ENCODE measurements at regions not wholly inside any gene's neighbourhood (a gene's known extent, or its start where the extent isn't known, plus 50 kb on each side); places are given as distances from the start of the nearest gene placed in this dataset.

DNA sequence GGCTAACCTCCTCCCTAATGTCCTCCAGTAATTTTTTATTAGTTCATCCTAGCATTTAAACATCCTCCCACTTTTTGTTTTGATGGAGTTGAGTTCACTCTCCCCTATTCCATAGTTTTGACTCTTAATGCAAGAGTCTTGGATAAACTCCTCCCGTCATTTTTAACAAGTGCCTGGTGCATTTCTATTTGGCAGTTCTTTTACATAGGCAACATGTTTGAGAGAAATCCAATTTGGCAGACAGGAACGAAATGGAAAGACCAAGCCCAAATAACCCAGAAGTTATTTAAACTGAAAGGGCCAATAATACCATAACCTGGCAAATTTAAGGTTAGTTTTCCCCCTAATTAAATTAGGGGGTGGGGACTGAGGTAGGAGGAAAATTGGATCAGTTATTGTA is 291.5 kb upstream of the MANEA start:
- TF ChIP-seq, protein P1, sequence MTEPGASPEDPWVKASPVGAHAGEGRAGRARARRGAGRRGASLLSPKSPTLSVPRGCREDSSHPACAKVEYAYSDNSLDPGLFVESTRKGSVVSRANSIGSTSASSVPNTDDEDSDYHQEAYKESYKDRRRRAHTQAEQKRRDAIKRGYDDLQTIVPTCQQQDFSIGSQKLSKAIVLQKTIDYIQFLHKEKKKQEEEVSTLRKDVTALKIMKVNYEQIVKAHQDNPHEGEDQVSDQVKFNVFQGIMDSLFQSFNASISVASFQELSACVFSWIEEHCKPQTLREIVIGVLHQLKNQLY (CRISPR knock-in tag; IDR thresholded peaks at IDR 0.05), result no peak
- TF ChIP-seq, protein P2, sequence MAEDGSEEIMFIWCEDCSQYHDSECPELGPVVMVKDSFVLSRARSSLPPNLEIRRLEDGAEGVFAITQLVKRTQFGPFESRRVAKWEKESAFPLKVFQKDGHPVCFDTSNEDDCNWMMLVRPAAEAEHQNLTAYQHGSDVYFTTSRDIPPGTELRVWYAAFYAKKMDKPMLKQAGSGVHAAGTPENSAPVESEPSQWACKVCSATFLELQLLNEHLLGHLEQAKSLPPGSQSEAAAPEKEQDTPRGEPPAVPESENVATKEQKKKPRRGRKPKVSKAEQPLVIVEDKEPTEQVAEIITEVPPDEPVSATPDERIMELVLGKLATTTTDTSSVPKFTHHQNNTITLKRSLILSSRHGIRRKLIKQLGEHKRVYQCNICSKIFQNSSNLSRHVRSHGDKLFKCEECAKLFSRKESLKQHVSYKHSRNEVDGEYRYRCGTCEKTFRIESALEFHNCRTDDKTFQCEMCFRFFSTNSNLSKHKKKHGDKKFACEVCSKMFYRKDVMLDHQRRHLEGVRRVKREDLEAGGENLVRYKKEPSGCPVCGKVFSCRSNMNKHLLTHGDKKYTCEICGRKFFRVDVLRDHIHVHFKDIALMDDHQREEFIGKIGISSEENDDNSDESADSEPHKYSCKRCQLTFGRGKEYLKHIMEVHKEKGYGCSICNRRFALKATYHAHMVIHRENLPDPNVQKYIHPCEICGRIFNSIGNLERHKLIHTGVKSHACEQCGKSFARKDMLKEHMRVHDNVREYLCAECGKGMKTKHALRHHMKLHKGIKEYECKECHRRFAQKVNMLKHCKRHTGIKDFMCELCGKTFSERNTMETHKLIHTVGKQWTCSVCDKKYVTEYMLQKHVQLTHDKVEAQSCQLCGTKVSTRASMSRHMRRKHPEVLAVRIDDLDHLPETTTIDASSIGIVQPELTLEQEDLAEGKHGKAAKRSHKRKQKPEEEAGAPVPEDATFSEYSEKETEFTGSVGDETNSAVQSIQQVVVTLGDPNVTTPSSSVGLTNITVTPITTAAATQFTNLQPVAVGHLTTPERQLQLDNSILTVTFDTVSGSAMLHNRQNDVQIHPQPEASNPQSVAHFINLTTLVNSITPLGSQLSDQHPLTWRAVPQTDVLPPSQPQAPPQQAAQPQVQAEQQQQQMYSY (CRISPR knock-in tag; IDR thresholded peaks at IDR 0.05), result no peak
- TF ChIP-seq ZBTB21 (CRISPR knock-in tag; IDR thresholded peaks at IDR 0.05; ENCODE audit: borderline replicate concordance), result no peak
- TF ChIP-seq, protein P3, sequence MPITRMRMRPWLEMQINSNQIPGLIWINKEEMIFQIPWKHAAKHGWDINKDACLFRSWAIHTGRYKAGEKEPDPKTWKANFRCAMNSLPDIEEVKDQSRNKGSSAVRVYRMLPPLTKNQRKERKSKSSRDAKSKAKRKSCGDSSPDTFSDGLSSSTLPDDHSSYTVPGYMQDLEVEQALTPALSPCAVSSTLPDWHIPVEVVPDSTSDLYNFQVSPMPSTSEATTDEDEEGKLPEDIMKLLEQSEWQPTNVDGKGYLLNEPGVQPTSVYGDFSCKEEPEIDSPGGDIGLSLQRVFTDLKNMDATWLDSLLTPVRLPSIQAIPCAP (CRISPR knock-in tag; IDR thresholded peaks at IDR 0.05), result no peak
- TF ChIP-seq ESRRA (CRISPR knock-in tag; IDR thresholded peaks at IDR 0.05; ENCODE audit: borderline replicate concordance), result no peak
- no peak for TF ChIP-seq GABPB1 (CRISPR knock-in tag; IDR thresholded peaks at IDR 0.05)
- TF ChIP-seq, protein P4, sequence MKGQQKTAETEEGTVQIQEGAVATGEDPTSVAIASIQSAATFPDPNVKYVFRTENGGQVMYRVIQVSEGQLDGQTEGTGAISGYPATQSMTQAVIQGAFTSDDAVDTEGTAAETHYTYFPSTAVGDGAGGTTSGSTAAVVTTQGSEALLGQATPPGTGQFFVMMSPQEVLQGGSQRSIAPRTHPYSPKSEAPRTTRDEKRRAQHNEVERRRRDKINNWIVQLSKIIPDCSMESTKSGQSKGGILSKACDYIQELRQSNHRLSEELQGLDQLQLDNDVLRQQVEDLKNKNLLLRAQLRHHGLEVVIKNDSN (CRISPR knock-in tag; IDR thresholded peaks at IDR 0.05), result no peak
- TF ChIP-seq TCF7 (CRISPR knock-in tag; IDR thresholded peaks at IDR 0.05; ENCODE audit: low read depth), result no peak
- TF ChIP-seq, protein P5, sequence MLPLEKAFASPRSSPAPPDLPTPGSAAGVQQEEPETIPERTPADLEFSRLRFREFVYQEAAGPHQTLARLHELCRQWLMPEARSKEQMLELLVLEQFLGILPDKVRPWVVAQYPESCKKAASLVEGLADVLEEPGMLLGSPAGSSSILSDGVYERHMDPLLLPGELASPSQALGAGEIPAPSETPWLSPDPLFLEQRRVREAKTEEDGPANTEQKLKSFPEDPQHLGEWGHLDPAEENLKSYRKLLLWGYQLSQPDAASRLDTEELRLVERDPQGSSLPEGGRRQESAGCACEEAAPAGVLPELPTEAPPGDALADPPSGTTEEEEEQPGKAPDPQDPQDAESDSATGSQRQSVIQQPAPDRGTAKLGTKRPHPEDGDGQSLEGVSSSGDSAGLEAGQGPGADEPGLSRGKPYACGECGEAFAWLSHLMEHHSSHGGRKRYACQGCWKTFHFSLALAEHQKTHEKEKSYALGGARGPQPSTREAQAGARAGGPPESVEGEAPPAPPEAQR (CRISPR knock-in tag; IDR thresholded peaks at IDR 0.05), result no peak
- no peak for TF ChIP-seq TEAD1 (CRISPR knock-in tag; IDR thresholded peaks at IDR 0.05)
- TF ChIP-seq NFYB (CRISPR knock-in tag; conservative IDR thresholded peaks at IDR 0.05; ENCODE audit: low read depth), result no peak
- TF ChIP-seq ZNF423 (CRISPR knock-in tag; IDR thresholded peaks at IDR 0.05), result no peak
- TF ChIP-seq, protein P6, sequence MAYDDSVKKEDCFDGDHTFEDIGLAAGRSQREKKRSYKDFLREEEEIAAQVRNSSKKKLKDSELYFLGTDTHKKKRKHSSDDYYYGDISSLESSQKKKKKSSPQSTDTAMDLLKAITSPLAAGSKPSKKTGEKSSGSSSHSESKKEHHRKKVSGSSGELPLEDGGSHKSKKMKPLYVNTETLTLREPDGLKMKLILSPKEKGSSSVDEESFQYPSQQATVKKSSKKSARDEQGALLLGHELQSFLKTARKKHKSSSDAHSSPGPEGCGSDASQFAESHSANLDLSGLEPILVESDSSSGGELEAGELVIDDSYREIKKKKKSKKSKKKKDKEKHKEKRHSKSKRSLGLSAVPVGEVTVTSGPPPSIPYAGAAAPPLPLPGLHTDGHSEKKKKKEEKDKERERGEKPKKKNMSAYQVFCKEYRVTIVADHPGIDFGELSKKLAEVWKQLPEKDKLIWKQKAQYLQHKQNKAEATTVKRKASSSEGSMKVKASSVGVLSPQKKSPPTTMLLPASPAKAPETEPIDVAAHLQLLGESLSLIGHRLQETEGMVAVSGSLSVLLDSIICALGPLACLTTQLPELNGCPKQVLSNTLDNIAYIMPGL (CRISPR knock-in tag; IDR thresholded peaks at IDR 0.05), result no peak
- TF ChIP-seq SP1 (CRISPR knock-in tag; conservative IDR thresholded peaks at IDR 0.05), result no peak
- no peak for TF ChIP-seq CREM (CRISPR knock-in tag; IDR thresholded peaks at IDR 0.05)
- POLR2A ChIA-PET, result no interaction called here
- Mint-ChIP-seq H3K4me1 (peaks cover 12% of the 10 kb centered on the region), H3K4me3 (no peak overlapping the region), H3K27ac (no peak overlapping the region), H3K36me3 (no peaks in the 10 kb centered on the region), H3K9me3 (no peaks in the 10 kb centered on the region), H3K27me3 (ENCODE audit: low read depth) (peaks cover 3% of the 10 kb centered on the region; the same call in 1 of the 2 replicates)
- CTCF ChIA-PET, result interaction anchor here (0.6 kb wide), 1 partner anchor 562 kb away, joined by 5 read pairs; no protein-coding TSS in a partner anchor
- ATAC-seq (no peak), DNase-seq (ENCODE audit: low spot score) (no peak)

DNA sequence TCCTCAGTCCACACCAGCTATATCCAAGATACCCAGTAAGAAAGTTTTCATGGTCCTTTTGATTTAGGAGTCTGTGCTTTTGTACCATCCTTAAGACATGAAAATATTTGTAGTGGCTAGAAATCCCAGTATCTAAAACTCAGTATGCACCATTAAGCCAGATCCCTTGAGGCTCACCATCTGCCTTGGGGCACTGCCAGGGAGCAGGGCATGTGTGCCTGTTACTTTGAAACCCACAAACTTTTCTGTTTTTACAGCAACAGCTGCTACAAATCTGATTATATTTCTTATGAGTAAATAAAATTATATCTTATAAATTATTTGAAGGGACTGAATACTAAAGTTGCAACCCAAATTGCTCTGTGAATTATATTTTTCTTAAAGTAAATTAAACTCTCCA is 290.5 kb upstream of the MANEA start:
- ChIA-PET CTCF (no interaction called here), POLR2A (no interaction called here)
- ATAC-seq (no peak), DNase-seq (ENCODE audit: low spot score) (no peak)
- Mint-ChIP-seq H3K27ac (no peak overlapping the region), H3K9me3 (no peaks in the 10 kb centered on the region), H3K36me3 (no peaks in the 10 kb centered on the region), H3K4me1 (peaks cover 12% of the 10 kb centered on the region), H3K27me3 (ENCODE audit: low read depth) (peaks cover 3% of the 10 kb centered on the region; the same call in 1 of the 2 replicates), H3K4me3 (no peak overlapping the region)
- TF ChIP-seq KAT7 (CRISPR knock-in tag; IDR thresholded peaks at IDR 0.05; ENCODE audit: borderline replicate concordance) (no peak), TEAD1 (CRISPR knock-in tag; IDR thresholded peaks at IDR 0.05) (no peak), ZNF121 (CRISPR knock-in tag; IDR thresholded peaks at IDR 0.05) (no peak), RORB (CRISPR knock-in tag; IDR thresholded peaks at IDR 0.05) (no peak)
- TF ChIP-seq, protein P7, sequence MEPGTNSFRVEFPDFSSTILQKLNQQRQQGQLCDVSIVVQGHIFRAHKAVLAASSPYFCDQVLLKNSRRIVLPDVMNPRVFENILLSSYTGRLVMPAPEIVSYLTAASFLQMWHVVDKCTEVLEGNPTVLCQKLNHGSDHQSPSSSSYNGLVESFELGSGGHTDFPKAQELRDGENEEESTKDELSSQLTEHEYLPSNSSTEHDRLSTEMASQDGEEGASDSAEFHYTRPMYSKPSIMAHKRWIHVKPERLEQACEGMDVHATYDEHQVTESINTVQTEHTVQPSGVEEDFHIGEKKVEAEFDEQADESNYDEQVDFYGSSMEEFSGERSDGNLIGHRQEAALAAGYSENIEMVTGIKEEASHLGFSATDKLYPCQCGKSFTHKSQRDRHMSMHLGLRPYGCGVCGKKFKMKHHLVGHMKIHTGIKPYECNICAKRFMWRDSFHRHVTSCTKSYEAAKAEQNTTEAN (CRISPR knock-in tag; IDR thresholded peaks at IDR 0.05), result no peak
- TF ChIP-seq, protein P3 (CRISPR knock-in tag; IDR thresholded peaks at IDR 0.05), result no peak
- TF ChIP-seq, protein P8, sequence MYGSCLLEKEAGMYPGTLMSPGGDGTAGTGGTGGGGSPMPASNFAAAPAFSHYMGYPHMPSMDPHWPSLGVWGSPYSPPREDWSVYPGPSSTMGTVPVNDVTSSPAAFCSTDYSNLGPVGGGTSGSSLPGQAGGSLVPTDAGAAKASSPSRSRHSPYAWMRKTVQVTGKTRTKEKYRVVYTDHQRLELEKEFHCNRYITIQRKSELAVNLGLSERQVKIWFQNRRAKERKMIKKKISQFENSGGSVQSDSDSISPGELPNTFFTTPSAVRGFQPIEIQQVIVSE (CRISPR knock-in tag; IDR thresholded peaks at IDR 0.05; ENCODE audit: borderline replicate concordance), result no peak
- TF ChIP-seq, protein P4 (CRISPR knock-in tag; IDR thresholded peaks at IDR 0.05), result no peak

All from WTC11 (cell line).